Thyroid gland (tissue), 4 donors: ENCODE measurements at regions not wholly inside any gene's neighbourhood (a gene's known extent, or its start where the extent isn't known, plus 50 kb on each side); places are given as distances from the start of the nearest gene placed in this dataset.

Experiments used
- DNase-seq, 2 donors: peaks; one replicate each; pipeline ENCODE4 v3.0.0-alpha.2; 2019
- H3K27ac ChIP-seq, 3 donors: fragments of 200-600 bp; sonication (generic); 1 replicate in 2 of 3; 2 replicates in 1 of 3; pipeline ENCODE4 v1.5.1; 2016 to 2019; ENCODE audit warnings: mild to moderate bottlenecking in 1 of 3, moderate library complexity in 1 of 3
- H3K27me3 ChIP-seq: fragments of 200-600 bp; sonication (generic); one replicate; pipeline ENCODE4 v1.5.1; 2019
- H3K36me3 ChIP-seq, 2 donors: fragments of 200-600 bp; sonication (generic); one replicate each; pipeline ENCODE4 v1.5.1; 2016 to 2019
- H3K4me1 ChIP-seq, 2 donors: fragments of 200-600 bp; sonication (generic); one replicate each; pipeline ENCODE4 v1.5.1; 2017 to 2019
- H3K4me3 ChIP-seq, 3 donors: fragments of 200-600 bp; sonication (generic); replicated peaks in 1 of 3; 1 replicate in 2 of 3; 2 replicates in 1 of 3; pipeline ENCODE4 v1.5.1; 2016; ENCODE audit warnings: mild to moderate bottlenecking in 1 of 3
- H3K9me3 ChIP-seq: fragments of 200-600 bp; sonication (generic); one replicate; pipeline ENCODE4 v1.5.1; 2017
- CTCF ChIP-seq, 6 experiments: fragments of 200-600 bp in 3 of 6; fragments of 450-650 bp in 3 of 6; sonication (generic) in 3 of 6; IDR thresholded peaks; one replicate each; pipeline ENCODE4 v1.5.1; 2016 to 2019; ENCODE audit warnings: antibody characterized with exemption in 6 of 6, mild to moderate bottlenecking in 2 of 6, inconsistent platforms in 1 of 6, moderate library complexity in 1 of 6
- POLR2A ChIP-seq, 2 donors: fragments of 450-650 bp; IDR thresholded peaks; one replicate each; pipeline ENCODE4 v1.6.1; 2017; ENCODE audit warnings: antibody characterized with exemption in 2 of 2, mild to moderate bottlenecking in 2 of 2, moderate library complexity in 1 of 2
- WGBS, 2 donors: methylation state at CpG; one replicate each; pipeline ENCODE4 v1.1.5; 2017; 5-methylcytosine and 5-hydroxymethylcytosine counted together
- intact Hi-C: fragments of 100-400 bp; cut with DNase I; formaldehyde crosslinking; loops from one replicate; pipeline ENCODE4 v1.15.1; 2023

GRCh38 chr22:48950151-48950915, 877.3 kb downstream of the BRD1 start:
- no peaks in the 10 kb centered on the region for H3K9me3 ChIP-seq
- no peaks in the 10 kb centered on the region for H3K4me1 ChIP-seq
- intact Hi-C loops, result no loop called here
- H3K36me3 ChIP-seq, result no peaks in the 10 kb centered on the region
- DNase-seq, result no peak
- H3K27ac ChIP-seq, result no peak overlapping the region
- TF ChIP-seq CTCF (IDR thresholded peaks at IDR 0.05) (no peak), POLR2A (IDR thresholded peaks at IDR 0.05) (no peak)
- H3K27me3 ChIP-seq, result no peaks in the 10 kb centered on the region
- WGBS, 2 donors, result 66 to 79% methylated on average over 17 to 19 of the region's 27 CpGs
- H3K4me3 ChIP-seq, result no peak overlapping the region

- 79 to 87% methylated on average over 18 of the region's 18 CpGs for WGBS, 2 donors
- Histone ChIP-seq H3K4me1 (no peaks in the 10 kb centered on the region), H3K27me3 (no peaks in the 10 kb centered on the region), H3K9me3 (no peaks in the 10 kb centered on the region), H3K36me3 (no peaks in the 10 kb centered on the region), H3K27ac (no peak overlapping the region), H3K4me3 (no peak overlapping the region)
- TF ChIP-seq POLR2A (IDR thresholded peaks at IDR 0.05) (no peak), CTCF (IDR thresholded peaks at IDR 0.05) (no peak)
- intact Hi-C loops, result no loop called here
- no peak for DNase-seq
Observed at GRCh38 chr22:48949375-48950149, 878.1 kb downstream of the BRD1 start.

GRCh38 chr22:48948575-48949170, 879.0 kb downstream of the BRD1 start:
- intact Hi-C loops, result no loop called here
- no peaks in the 10 kb centered on the region for H3K36me3 ChIP-seq
- TF ChIP-seq CTCF (IDR thresholded peaks at IDR 0.05), result no peak
- no peak for TF ChIP-seq POLR2A (IDR thresholded peaks at IDR 0.05)
- no peaks in the 10 kb centered on the region for H3K9me3 ChIP-seq
- no peaks in the 10 kb centered on the region for H3K4me1 ChIP-seq
- no peaks in the 10 kb centered on the region for H3K27me3 ChIP-seq
- no peak overlapping the region for H3K27ac ChIP-seq
- WGBS, 2 donors, result 80 to 86% methylated on average over 6 of the region's 6 CpGs
- no peak overlapping the region for H3K4me3 ChIP-seq
- no peak for DNase-seq

- H3K27ac ChIP-seq, result no peak overlapping the region
- no peaks in the 10 kb centered on the region for H3K9me3 ChIP-seq
- intact Hi-C loops, result no loop called here
- no peaks in the 10 kb centered on the region for H3K36me3 ChIP-seq
- no peak overlapping the region for H3K4me3 ChIP-seq
- TF ChIP-seq POLR2A (IDR thresholded peaks at IDR 0.05), result no peak
- no peak for TF ChIP-seq CTCF (IDR thresholded peaks at IDR 0.05)
- no peak for DNase-seq
- H3K27me3 ChIP-seq, result no peaks in the 10 kb centered on the region
- WGBS, 2 donors, result 77 to 79% methylated on average over 5 of the region's 5 CpGs
- no peaks in the 10 kb centered on the region for H3K4me1 ChIP-seq
Observed at GRCh38 chr22:48947636-48948035, 880.0 kb downstream of the BRD1 start.
